ENCODE measurements at regions not wholly inside any gene's neighbourhood (a gene's known extent, or its start where the extent isn't known, plus 50 kb on each side); places are given as distances from the start of the nearest gene placed in this dataset.

DNA sequence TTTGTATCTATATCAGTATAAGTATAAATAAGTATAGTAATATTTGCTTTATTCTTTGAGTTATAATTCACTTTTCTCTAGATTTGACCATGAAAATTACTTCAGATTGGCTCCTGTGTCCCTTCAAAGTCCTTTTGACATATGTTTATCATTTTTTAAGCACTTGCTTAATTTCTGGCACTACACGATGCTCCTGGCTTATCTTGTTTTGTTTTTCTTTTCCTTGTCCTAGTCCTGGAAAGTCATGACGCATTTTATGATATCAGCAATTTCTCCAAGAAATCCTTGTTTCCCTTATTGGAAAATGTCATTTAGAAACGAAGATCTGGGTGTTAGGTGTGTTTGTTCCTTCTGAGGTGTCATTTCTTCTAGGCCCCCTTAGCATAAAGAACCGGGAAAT lies 226.5 kb downstream of the POU4F1 start:
- Histone ChIP-seq H3K4me1 (ENCODE audit: low read length) (no peaks in the 10 kb centered on the region), H3K4me2 (ENCODE audit: low read length) (no peak overlapping the region), H2AFZ (ENCODE audit: low read depth, low read length) (no peak overlapping the region), H4K20me1 (ENCODE audit: insufficient read depth, low read length) (no peaks in the 10 kb centered on the region), H3K9ac (ENCODE audit: low read length) (no peak overlapping the region), H3K79me2 (ENCODE audit: low read length) (no peaks in the 10 kb centered on the region), H3K4me3 (ENCODE audit: low read length) (no peak overlapping the region), H3K9me3 (ENCODE audit: insufficient read depth, low read length) (no peaks in the 10 kb centered on the region), H3K27ac (ENCODE audit: low read length) (no peak overlapping the region), H3K27me3 (ENCODE audit: low read depth, low read length) (no peaks in the 10 kb centered on the region), H3K36me3 (replicated peaks; ENCODE audit: low read depth, low read length) (no peaks in the 10 kb centered on the region)
- TF ChIP-seq EZH2phosphoT487 (IDR thresholded peaks at IDR 0.05; ENCODE audit: low read depth): no peak
- TF ChIP-seq, protein P1, sequence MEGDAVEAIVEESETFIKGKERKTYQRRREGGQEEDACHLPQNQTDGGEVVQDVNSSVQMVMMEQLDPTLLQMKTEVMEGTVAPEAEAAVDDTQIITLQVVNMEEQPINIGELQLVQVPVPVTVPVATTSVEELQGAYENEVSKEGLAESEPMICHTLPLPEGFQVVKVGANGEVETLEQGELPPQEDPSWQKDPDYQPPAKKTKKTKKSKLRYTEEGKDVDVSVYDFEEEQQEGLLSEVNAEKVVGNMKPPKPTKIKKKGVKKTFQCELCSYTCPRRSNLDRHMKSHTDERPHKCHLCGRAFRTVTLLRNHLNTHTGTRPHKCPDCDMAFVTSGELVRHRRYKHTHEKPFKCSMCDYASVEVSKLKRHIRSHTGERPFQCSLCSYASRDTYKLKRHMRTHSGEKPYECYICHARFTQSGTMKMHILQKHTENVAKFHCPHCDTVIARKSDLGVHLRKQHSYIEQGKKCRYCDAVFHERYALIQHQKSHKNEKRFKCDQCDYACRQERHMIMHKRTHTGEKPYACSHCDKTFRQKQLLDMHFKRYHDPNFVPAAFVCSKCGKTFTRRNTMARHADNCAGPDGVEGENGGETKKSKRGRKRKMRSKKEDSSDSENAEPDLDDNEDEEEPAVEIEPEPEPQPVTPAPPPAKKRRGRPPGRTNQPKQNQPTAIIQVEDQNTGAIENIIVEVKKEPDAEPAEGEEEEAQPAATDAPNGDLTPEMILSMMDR (IDR thresholded peaks at IDR 0.05; ENCODE audit: low read depth, low read length): no peak

DNA sequence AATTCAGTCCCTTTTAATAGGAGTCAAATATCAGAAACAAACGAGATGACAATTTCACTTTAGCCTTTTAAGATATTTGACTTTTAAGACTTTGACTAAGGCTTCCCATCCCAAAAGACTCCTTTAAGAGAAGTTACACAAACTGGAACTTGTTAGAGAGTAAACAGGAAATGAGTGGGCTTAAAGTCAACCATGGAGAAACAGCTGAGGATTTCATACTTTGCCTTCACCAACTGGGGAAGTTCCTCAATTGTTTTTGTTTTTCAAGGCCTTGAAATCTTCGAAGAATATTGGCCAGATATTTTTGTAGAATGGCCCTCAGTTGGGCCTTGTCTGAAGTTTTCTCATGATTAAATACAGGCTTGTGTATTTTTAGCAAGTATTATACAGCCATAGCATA lies 227.3 kb downstream of the POU4F1 start:
- Histone ChIP-seq H3K9me3 (ENCODE audit: insufficient read depth, low read length) (no peaks in the 10 kb centered on the region), H3K79me2 (ENCODE audit: low read length) (no peaks in the 10 kb centered on the region), H3K4me2 (ENCODE audit: low read length) (no peak overlapping the region), H2AFZ (ENCODE audit: low read depth, low read length) (0 out of 2 replicates have a peak overlapping the region, but pooled peaks have one; percentile 18), H3K27ac (ENCODE audit: low read length) (no peak overlapping the region), H4K20me1 (ENCODE audit: insufficient read depth, low read length) (no peaks in the 10 kb centered on the region), H3K4me3 (ENCODE audit: low read length) (no peak overlapping the region), H3K27me3 (ENCODE audit: low read depth, low read length) (no peaks in the 10 kb centered on the region), H3K9ac (ENCODE audit: low read length) (no peak overlapping the region), H3K4me1 (ENCODE audit: low read length) (no peaks in the 10 kb centered on the region), H3K36me3 (replicated peaks; ENCODE audit: low read depth, low read length) (no peaks in the 10 kb centered on the region)
- TF ChIP-seq, protein P1 (IDR thresholded peaks at IDR 0.05; ENCODE audit: low read depth, low read length): no peak
- TF ChIP-seq EZH2phosphoT487 (IDR thresholded peaks at IDR 0.05; ENCODE audit: low read depth): no peak

DNA sequence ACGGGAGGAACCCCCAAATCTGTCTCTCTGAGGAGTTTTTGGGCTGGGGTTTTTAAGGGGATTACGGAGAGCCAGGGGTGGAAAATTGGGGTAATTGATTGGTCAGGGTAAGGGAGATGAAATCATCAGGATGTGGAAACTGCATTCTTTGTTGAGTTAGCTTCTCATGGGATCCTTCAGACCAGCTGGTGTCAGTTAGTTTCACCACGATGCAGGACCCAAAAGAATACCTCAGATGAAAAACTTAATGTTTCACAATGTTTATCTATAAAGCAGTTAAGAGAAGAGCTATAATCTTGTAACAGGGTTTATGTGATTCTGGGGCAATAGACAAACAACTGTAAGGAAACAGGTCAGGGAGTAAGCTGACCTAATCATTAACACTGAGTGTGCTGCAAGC lies 230.8 kb downstream of the POU4F1 start:
- Histone ChIP-seq H3K79me2 (ENCODE audit: low read length) (no peaks in the 10 kb centered on the region), H3K4me3 (ENCODE audit: low read length) (no peak overlapping the region), H4K20me1 (ENCODE audit: insufficient read depth, low read length) (no peaks in the 10 kb centered on the region), H3K27ac (ENCODE audit: low read length) (no peak overlapping the region), H3K4me2 (ENCODE audit: low read length) (no peak overlapping the region), H3K9ac (ENCODE audit: low read length) (no peak overlapping the region), H2AFZ (ENCODE audit: low read depth, low read length) (no peak overlapping the region), H3K36me3 (replicated peaks; ENCODE audit: low read depth, low read length) (no peaks in the 10 kb centered on the region), H3K27me3 (ENCODE audit: low read depth, low read length) (no peaks in the 10 kb centered on the region), H3K9me3 (ENCODE audit: insufficient read depth, low read length) (no peaks in the 10 kb centered on the region), H3K4me1 (ENCODE audit: low read length) (no peaks in the 10 kb centered on the region)
- no peak for TF ChIP-seq EZH2phosphoT487 (IDR thresholded peaks at IDR 0.05; ENCODE audit: low read depth)
- TF ChIP-seq, protein P1 (IDR thresholded peaks at IDR 0.05; ENCODE audit: low read depth, low read length): no peak

DNA sequence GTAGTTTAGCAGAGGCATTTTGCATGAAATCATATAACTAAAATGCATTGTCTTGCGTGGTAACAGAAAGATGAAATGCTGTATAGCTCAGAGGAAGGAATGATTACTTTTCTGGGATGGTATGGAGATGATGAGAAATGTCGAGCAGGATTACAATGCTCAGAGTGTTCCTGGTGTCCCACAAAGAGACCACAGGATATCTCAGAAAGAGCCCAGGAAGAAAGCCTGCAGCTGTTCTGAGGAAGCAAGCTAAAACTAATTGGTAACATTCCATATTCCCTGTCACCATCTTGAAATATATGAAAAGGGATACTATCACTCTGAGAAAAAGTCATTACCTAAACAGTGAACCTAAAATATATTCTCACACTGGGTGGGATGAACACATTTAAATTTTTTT lies 233.1 kb downstream of the POU4F1 start:
- H3K27me3 ChIP-seq (ENCODE audit: low read depth, low read length): no peaks in the 10 kb centered on the region
- no peaks in the 10 kb centered on the region for H3K79me2 ChIP-seq (ENCODE audit: low read length)
- no peaks in the 10 kb centered on the region for H3K4me1 ChIP-seq (ENCODE audit: low read length)
- H3K4me3 ChIP-seq (ENCODE audit: low read length): no peak overlapping the region
- H3K27ac ChIP-seq (ENCODE audit: low read length): no peak overlapping the region
- H3K9me3 ChIP-seq (ENCODE audit: insufficient read depth, low read length): no peaks in the 10 kb centered on the region
- H3K36me3 ChIP-seq (replicated peaks; ENCODE audit: low read depth, low read length): no peaks in the 10 kb centered on the region
- no peak overlapping the region for H3K4me2 ChIP-seq (ENCODE audit: low read length)
- H3K9ac ChIP-seq (ENCODE audit: low read length): no peak overlapping the region
- TF ChIP-seq, protein P1 (IDR thresholded peaks at IDR 0.05; ENCODE audit: low read depth, low read length): no peak
- TF ChIP-seq EZH2phosphoT487 (IDR thresholded peaks at IDR 0.05; ENCODE audit: low read depth): no peak
- H2AFZ ChIP-seq (ENCODE audit: low read depth, low read length): no peak overlapping the region
- H4K20me1 ChIP-seq (ENCODE audit: insufficient read depth, low read length): no peaks in the 10 kb centered on the region
